ENCODE measurements at regions not wholly inside any gene's neighbourhood (a gene's known extent, or its start where the extent isn't known, plus 50 kb on each side); places are given as distances from the start of the nearest gene placed in this dataset.

- no peak for TF ChIP-seq CTCF (conservative IDR thresholded peaks at IDR 0.05; ENCODE audit: low read depth, low read length)
- TF ChIP-seq EZH2 (IDR thresholded peaks at IDR 0.05; ENCODE audit: low read length, unreplicated experiment), result no peak
These were observed 271.4 kb upstream of the SLC7A11 start for GRCh38 chr4:138513535-138513934.

All from PC-3 (cell line).